ENCODE measurements at regions not wholly inside any gene's neighbourhood (a gene's known extent, or its start where the extent isn't known, plus 50 kb on each side); places are given as distances from the start of the nearest gene placed in this dataset.

- no peak for DNase-seq
These were observed 796.0 kb downstream of the SLC16A7 start for GRCh38 chr12:60391791-60392190.

GRCh38 chr12:60393093-60393492 lies 797.3 kb downstream of the SLC16A7 start:
- DNase-seq: no peak

DNA sequence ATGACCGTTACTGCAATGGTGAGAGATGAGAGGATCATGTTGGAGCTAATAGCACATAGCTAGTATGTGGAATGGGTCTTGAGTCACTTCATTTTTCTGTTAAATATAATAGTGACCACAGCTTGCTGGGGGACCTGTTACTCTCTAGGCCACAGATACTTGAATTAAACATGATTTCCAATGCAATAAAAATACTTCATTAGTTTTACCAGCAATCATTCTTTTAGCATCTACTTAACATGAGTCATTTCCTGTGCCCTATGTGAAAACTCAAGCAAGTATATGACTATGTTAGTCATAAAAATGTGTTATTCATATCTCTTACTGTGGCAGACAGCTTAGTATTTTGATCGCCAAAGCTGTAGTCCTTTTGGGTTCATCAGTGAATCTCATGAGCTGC lies 798.8 kb downstream of the SLC16A7 start:
- DNase-seq: no peak

DNA sequence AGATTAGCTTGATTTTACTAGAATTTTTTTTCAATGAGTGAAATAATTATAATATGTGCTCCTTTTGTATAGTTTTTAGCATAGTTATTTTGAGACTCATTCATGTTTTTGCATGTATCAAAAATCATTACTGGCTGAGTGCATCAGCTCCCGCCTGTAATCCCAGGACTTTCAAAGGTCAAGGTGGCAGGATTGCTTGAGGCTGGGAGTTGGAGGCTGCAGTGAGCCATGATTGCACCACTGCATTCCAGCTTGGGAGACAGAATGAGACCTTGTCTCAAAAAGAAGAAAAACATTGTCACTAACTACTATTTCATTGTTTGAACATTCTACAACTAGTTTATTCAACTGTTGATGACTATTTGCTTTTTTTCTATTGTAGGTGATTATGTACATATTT lies 802.7 kb downstream of the SLC16A7 start:
- no peak for DNase-seq

- no peak for DNase-seq
These were observed 803.2 kb downstream of the SLC16A7 start for GRCh38 chr12:60399064-60399463.

DNA sequence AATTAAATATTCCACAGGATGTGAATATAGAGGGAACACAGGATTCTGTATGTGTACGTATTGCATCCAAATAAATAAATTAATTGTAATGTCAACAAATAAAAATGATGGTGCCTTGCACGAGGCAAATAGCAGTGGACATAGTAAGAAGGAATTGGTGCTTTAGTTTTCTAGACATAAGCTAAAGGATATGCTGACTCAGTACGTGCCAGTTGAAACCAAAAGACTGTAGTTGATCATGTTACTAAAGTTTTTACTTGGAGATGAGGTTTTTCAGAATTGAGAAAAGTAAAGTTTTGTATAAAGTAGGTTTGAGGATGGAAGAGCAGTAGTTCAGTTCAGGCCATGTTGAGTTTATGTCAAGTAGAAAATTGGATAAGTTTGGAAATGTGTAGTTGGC lies 807.2 kb downstream of the SLC16A7 start:
- DNase-seq: no peak

DNA sequence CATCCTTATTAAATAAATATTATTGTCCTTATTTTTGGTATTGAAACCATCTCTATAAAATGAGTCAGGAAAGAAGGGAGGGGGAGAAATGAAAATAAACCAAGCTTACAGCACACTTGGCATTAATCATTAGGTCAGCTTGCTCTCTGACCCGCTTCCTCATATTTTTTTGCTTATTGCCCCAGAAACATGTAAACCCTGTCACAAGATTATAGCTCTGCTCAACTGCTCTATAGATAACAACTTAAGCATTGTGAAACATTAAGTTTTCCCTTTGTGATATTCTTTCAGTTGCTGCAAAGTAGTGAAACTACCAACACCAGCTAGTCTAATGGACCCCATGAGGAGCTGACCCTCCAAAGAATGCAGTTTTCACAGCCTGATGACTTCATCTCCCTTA lies 819.5 kb downstream of the SLC16A7 start:
- DNase-seq: no peak

- no peak for DNase-seq
These were observed 824.2 kb downstream of the SLC16A7 start for GRCh38 chr12:60419986-60420385.

- DNase-seq: no peak
These were observed 825.9 kb downstream of the SLC16A7 start for GRCh38 chr12:60421741-60422140.

DNA sequence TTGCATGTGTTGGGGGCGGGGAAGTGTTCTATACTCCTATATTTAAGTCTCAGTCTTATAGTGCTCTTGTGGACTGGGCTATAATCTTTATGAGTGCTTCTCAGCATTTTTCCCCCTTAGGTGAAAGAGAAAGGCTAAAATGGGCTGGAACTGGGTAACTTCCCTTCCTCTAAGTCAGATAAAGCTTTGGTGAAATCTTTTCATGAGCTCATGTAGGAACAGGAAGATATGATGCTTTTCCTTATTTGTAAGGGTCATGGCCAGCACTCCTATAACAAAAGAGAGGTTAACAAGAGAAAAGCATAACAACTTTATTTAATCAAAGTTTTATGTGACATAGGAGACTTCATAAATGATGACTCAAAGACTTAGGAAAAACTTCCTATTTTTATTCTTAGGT lies 841.5 kb downstream of the SLC16A7 start:
- DNase-seq: no peak

- DNase-seq: no peak
These were observed 845.7 kb downstream of the SLC16A7 start for GRCh38 chr12:60441577-60441976.

GRCh38 chr12:60451457-60451856 lies 855.6 kb downstream of the SLC16A7 start:
- no peak for DNase-seq

- no peak for DNase-seq
These were observed 869.2 kb downstream of the SLC16A7 start for GRCh38 chr12:60465060-60465459.

GRCh38 chr12:60468546-60468945 lies 872.7 kb downstream of the SLC16A7 start:
- no peak for DNase-seq

GRCh38 chr12:60475825-60476224 lies 880.0 kb downstream of the SLC16A7 start:
- DNase-seq: no peak

DNA sequence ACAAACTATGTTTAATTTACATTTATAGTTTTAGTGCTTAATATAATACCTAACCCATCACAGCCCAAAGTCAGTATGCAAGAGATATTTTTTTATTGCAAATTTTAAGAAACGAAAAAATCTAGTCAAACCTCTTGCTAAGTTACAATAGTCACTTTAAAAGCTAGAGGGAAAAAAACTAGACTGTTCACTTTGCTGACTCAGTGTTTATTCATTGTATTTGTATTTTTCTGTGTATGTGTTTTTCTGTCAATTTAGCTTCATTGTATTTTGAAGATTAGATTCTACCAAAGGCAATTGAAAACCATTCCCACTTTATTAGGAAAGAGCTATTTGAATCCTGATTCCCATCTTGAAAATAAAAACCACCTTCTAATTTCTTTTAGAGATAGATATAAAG lies 891.5 kb downstream of the SLC16A7 start:
- no peak for DNase-seq

DNA sequence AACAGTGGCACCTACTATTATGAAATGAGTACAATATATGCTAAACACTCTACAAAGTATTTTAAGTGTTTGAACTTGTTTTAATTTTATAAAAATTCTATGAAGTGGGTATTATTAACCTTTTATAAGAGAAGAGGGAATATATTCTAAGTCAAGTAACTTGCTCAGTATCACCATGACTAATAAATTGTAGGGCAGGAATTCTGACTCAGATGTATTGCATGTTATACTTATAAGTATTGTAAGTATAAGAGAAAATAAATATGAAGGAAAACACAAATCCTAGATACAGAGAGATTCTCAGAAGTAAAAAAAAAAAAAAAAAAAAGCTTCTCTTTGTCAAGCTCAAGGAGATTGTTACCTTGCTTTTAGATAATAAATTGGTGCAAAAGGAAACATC lies 893.2 kb downstream of the SLC16A7 start:
- no peak for DNase-seq

GRCh38 chr12:60494244-60494643 lies 898.4 kb downstream of the SLC16A7 start:
- peak; percentile 18 to 28 for DNase-seq

- no peak for DNase-seq
These were observed 902.8 kb downstream of the SLC16A7 start for GRCh38 chr12:60498656-60499055.

DNA sequence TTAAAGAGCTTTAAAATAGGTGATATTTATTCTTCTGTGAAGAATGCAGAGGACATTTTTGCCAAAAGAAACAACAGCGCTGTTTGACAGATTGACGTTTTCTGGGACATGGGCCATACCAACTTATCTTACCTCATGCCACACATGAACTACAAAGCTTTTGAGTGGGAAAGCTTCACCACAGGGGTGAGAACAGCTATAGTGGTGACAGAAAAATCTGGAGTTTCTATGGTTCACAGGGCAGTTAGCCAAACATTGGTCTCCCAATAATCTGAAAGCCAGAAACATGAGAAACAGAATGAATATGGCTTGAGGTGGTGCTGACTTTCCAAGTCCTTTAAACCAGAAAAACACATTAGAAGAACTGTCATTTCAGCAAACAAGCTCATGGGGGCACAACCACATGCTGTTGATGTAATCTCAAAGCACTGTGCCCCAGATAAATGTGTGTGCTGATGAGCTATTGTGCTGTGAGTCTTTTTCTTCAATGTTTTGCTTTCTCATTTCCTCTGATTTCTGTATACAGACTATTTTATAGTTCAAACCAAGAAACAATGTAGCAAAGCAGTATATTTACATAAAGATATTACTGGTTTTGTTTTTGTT lies 905.4 kb downstream of the SLC16A7 start:
- DNase-seq: no peak

DNA sequence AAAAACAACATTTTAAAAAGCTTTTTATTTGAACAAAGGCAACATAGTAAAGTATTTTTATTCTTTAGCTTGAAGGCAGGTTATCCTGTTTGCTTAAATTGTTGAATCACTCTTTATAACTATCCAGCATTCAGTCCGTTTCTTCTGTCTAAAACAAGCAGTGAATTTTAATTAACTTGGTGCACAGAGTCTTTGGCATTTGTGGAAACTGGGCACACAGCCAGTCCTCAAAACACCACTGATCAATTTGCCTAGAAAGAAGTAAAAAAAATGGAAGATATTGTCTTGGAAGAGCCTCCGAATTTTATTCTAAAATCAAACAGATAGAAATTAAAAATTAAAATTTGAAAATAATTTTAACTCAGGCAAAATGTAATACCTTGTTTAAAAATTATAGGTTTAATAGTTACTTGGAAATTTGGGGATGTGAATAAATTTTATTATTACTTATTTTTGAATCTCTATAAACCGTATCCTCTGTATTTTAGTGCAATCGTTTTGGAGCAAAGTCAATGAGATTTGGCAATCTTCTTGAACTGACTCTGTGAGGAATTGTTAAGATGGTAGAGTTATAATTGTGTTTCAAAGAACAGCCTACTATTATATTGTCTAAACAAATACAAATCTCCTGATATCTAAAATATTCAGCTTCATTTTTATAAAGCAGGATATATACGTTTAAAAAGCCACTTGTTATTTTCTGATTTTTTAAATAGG lies 927.0 kb downstream of the SLC16A7 start:
- DNase-seq: no peak

DNA sequence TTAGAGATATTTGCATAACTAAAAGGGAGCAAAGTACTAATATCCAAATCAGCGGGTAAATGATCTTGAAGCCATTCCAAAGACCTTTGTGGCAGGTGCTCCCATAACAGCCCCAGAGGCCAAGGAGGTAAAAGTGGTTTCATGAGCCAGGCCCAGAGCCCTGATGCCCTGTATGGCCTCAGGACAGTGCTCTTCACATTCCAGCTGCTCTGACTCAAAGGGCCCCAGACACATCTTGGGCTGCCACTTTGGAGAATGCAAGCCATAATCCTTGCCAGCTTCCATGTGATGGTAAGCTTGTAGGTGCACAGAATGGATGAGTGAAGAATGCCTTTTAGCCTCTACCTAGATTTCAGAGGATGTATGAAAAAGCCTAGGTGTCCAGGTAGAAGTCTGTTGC lies 933.4 kb downstream of the SLC16A7 start:
- no peak for DNase-seq

GRCh38 chr12:60529723-60530122 lies 933.9 kb downstream of the SLC16A7 start:
- no peak for DNase-seq

DNA sequence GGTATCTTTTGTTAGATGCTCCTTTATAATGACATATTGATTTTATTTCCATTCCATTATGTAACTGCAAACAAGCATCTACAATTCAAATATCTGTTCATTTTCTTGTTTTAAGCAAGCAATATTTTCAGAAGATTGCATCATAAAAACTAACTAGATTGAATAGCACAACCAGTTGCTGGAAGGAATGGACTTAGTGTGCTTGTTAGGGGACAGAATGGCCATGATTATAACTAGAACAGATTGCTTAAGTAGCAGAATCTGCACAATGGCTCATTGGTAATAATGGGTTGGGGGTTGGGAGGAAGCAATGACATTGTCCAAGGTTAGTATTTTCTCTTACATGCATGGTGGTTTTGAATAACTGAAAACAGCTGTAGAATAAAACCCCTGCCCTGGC lies 939.5 kb downstream of the SLC16A7 start:
- no peak for DNase-seq

GRCh38 chr12:60539592-60539991 lies 943.8 kb downstream of the SLC16A7 start:
- DNase-seq: no peak
